AG10803 (cell line): ENCODE measurements at regions not wholly inside any gene's neighbourhood (a gene's known extent, or its start where the extent isn't known, plus 50 kb on each side); places are given as distances from the start of the nearest gene placed in this dataset.

Experiments
- DNase-seq: peaks from one replicate; pipeline ENCODE4 v3.0.0; 2010; ENCODE audit warnings: low read depth
- H3K4me3 ChIP-seq: 2 replicates; pipeline ENCODE4 v1.5.1; 2011; ENCODE audit warnings: mild to moderate bottlenecking, low read length, control low read depth
- TF ChIP-seq, protein P1 (sequence below): conservative IDR thresholded peaks from 2 replicates; pipeline ENCODE4 v1.5.1; 2011; ENCODE audit warnings: mild to moderate bottlenecking, low read length, control low read depth, inconsistent platforms

GRCh38 chr16:6031567-6031966 lies 934.0 kb upstream of the EEF2KMT start:
- no peak overlapping the region for H3K4me3 ChIP-seq
- TF ChIP-seq, protein P1, sequence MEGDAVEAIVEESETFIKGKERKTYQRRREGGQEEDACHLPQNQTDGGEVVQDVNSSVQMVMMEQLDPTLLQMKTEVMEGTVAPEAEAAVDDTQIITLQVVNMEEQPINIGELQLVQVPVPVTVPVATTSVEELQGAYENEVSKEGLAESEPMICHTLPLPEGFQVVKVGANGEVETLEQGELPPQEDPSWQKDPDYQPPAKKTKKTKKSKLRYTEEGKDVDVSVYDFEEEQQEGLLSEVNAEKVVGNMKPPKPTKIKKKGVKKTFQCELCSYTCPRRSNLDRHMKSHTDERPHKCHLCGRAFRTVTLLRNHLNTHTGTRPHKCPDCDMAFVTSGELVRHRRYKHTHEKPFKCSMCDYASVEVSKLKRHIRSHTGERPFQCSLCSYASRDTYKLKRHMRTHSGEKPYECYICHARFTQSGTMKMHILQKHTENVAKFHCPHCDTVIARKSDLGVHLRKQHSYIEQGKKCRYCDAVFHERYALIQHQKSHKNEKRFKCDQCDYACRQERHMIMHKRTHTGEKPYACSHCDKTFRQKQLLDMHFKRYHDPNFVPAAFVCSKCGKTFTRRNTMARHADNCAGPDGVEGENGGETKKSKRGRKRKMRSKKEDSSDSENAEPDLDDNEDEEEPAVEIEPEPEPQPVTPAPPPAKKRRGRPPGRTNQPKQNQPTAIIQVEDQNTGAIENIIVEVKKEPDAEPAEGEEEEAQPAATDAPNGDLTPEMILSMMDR, result no peak
- DNase-seq, result no peak

DNA sequence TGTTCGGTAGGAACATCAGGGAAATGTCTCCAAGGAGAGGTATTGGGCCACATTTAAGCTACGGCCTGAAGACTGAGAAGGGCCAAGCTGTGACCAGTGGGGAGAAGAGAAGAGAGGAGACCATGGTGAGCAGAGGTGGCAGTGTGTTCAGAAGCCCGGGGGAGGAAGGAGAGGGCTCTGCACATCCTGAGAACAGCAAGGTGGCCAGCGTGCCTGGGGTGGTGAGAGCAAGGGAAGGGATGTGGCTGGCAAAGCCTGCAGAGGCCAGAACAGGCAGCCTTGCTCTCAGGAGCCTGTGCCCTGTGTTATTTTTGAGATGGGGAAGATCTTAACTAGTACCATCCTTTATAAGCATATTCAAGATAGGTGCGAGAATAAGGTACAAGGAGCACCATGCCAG lies 933.5 kb upstream of the EEF2KMT start:
- TF ChIP-seq, protein P1, result no peak
- no peak for DNase-seq
- H3K4me3 ChIP-seq, result no peak overlapping the region

DNA sequence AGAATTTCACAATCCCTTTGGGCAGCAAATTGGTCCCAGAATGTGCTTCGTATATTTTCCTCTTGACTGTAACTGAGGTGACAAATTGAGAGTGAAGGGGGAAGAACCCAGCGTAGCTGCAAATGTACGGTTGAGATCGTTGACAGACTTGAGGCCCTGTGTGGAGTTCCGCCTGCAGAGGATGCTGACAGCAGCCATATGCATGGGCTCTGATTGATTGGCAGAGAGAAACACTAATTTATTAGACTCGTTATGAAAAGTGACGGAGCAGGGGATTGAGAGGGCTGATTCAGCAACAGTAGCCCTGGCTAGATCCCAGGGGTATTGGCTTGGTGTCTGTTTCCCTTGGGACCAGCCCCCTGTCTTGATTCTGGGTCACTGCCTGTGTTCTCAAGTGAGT lies 930.1 kb upstream of the EEF2KMT start:
- no peak for DNase-seq
- H3K4me3 ChIP-seq, result no peak overlapping the region
- TF ChIP-seq, protein P1, result no peak

GRCh38 chr16:6023449-6023848 lies 925.9 kb upstream of the EEF2KMT start:
- H3K4me3 ChIP-seq, result no peak overlapping the region
- TF ChIP-seq, protein P1, result no peak
- DNase-seq, result no peak

DNA sequence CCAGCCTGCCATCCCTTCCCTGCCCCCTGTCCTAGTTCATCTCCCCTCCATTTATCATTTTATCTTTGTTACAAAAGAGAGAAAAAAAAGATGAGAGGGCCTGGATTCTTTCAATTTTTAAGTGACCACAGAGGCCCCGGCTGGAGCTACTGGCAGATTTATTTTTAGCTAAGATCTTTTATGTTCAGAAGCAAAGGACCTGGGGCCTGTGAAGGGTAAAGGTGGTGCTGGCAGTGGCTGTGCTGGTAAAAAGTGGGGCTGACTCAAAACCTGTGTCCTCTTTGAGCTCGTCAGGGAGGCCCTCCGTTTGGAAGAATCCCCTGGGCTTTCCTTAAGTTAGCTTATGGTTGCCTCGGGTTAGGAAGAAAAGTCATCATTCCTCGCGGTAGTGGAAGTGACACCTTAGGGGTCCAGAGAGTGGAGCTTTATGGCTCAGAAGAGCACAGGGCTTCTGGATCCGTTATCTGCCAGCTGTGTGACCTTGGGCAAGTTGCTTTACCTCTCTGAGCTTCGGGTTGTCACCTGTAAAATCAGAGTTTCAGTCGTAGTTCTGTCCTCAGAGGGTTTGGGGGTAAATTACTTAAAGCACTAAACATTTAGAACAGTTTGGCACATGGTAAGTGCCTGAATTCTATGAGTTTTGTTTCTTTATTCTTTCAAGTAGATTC lies 923.8 kb upstream of the EEF2KMT start:
- no peak overlapping the region for H3K4me3 ChIP-seq
- TF ChIP-seq, protein P1, result no peak
- no peak for DNase-seq

- TF ChIP-seq, protein P1, result no peak
- no peak overlapping the region for H3K4me3 ChIP-seq
- no peak for DNase-seq
Observed at GRCh38 chr16:6020162-6020985, 922.8 kb upstream of the EEF2KMT start.
